ENCODE measurements at regions not wholly inside any gene's neighbourhood (a gene's known extent, or its start where the extent isn't known, plus 50 kb on each side); places are given as distances from the start of the nearest gene placed in this dataset.

GRCh38 chr20:12337601-12338000 is 419.9 kb downstream of the BTBD3 start:
- 89% methylated on average over 3 of the region's 3 CpGs; no CpG with 5 or more reads in 1 of the 2 experiments for WGBS, 2 experiments (ENCODE audit: extremely low coverage in 1 of 2, insufficient coverage in 1 of 2, insufficient read length in 1 of 2, insufficient replicate concordance in 2 of 2, low coverage in 1 of 2, low lambda C conversion rate in 2 of 2, missing lambda C conversion rate in 1 of 2)
- no peak overlapping the region for H3K18ac ChIP-seq (ENCODE audit: extremely low read depth, low read length)
- H3K4me1 ChIP-seq (replicated peaks in 1 of 4; ENCODE audit: control insufficient read depth in 3 of 4, insufficient read depth in 4 of 4, low read length in 3 of 4): no peaks in the 10 kb centered on the region
- no peak overlapping the region for H3K4me3 ChIP-seq (ENCODE audit: extremely low read depth in 1 of 4, insufficient read depth in 2 of 4, low read depth in 3 of 4, low read length in 4 of 4)
- no peak overlapping the region for H3K14ac ChIP-seq (ENCODE audit: insufficient read length)
- no peak overlapping the region for H4K91ac ChIP-seq (replicated peaks; ENCODE audit: insufficient read length, low read length)
- H4K20me1 ChIP-seq (replicated peaks in 1 of 2; ENCODE audit: control insufficient read depth in 1 of 2, insufficient read depth in 2 of 2, low read length in 2 of 2): no peaks in the 10 kb centered on the region
- no peak overlapping the region for H2BK12ac ChIP-seq (ENCODE audit: low read depth, low read length)
- no peak overlapping the region for H3K56ac ChIP-seq (replicated peaks; ENCODE audit: insufficient read length, low read depth, low read length)
- no peaks in the 10 kb centered on the region for H3K27me3 ChIP-seq (replicated peaks in 1 of 4; ENCODE audit: control insufficient read depth in 3 of 4, extremely low read depth in 1 of 4, insufficient read depth in 3 of 4, low read length in 3 of 4)
- no peak overlapping the region for H3K4me2 ChIP-seq (ENCODE audit: insufficient read depth in 1 of 2, low read depth in 2 of 2, low read length in 2 of 2)
- TF ChIP-seq POU5F1 (IDR thresholded peaks at IDR 0.05; ENCODE audit: low read depth, low read length): no peak
- no peak for TF ChIP-seq TEAD4 (IDR thresholded peaks at IDR 0.05; ENCODE audit: low read depth, low read length)
- no peak for TF ChIP-seq USF2 (IDR thresholded peaks at IDR 0.05; ENCODE audit: low read length)
- no peak for TF ChIP-seq NRF1 (IDR thresholded peaks at IDR 0.05; ENCODE audit: low read depth, low read length)
- no peak for TF ChIP-seq SAP30 (IDR thresholded peaks at IDR 0.05; ENCODE audit: insufficient read depth, insufficient replicate concordance, low read length)
- no peak for TF ChIP-seq SIX5 (IDR thresholded peaks at IDR 0.05; ENCODE audit: low read depth, low read length)
- TF ChIP-seq FOSL1 (IDR thresholded peaks at IDR 0.05; ENCODE audit: insufficient read depth, low read depth, low read length): no peak
- TF ChIP-seq SP4 (IDR thresholded peaks at IDR 0.05; ENCODE audit: low read length): no peak
- POLR2A ChIA-PET (ENCODE audit: partially characterized antibody): no interaction called here
- H3K36me3 ChIP-seq (ENCODE audit: control insufficient read depth in 2 of 4, insufficient read depth in 4 of 4, low read length in 3 of 4): no peaks in the 10 kb centered on the region
- no peaks in the 10 kb centered on the region for H3K23me2 ChIP-seq (ENCODE audit: low read depth, low read length)
- H3K27ac ChIP-seq (ENCODE audit: low read depth, low read length): no peak overlapping the region
- no peak overlapping the region for H2BK120ac ChIP-seq (replicated peaks; ENCODE audit: low read depth, low read length)
- no peaks in the 10 kb centered on the region for H3K9me3 ChIP-seq (ENCODE audit: insufficient read depth in 2 of 2, low read depth in 1 of 2, low read length in 1 of 2)
- H4K8ac ChIP-seq (ENCODE audit: extremely low read depth, insufficient read depth, low read length): no peak overlapping the region
- H2BK5ac ChIP-seq (ENCODE audit: low read depth, low read length): no peak overlapping the region
- H3K4ac ChIP-seq (replicated peaks; ENCODE audit: insufficient read length, low read depth, low read length): no peak overlapping the region
- H3K23ac ChIP-seq (ENCODE audit: insufficient read length): no peak overlapping the region
- FAIRE-seq (no peak), DNase-seq (ENCODE audit: low read depth in 1 of 2, low spot score in 2 of 2) (no peak)
- H2AFZ ChIP-seq (ENCODE audit: low read length): no peak overlapping the region
- H2BK15ac ChIP-seq (ENCODE audit: low read length): no peak overlapping the region
- no peaks in the 10 kb centered on the region for H3K79me2 ChIP-seq (ENCODE audit: control insufficient read depth in 1 of 2, insufficient read depth in 2 of 2, low read length in 2 of 2)
- no peaks in the 10 kb centered on the region for H3K79me1 ChIP-seq (ENCODE audit: low read depth, low read length)
- H4K5ac ChIP-seq (ENCODE audit: insufficient read length, low read depth, low read length): no peak overlapping the region
- H2BK20ac ChIP-seq (ENCODE audit: low read length): no peak overlapping the region
- no peak overlapping the region for H2AK5ac ChIP-seq (ENCODE audit: low read depth, low read length)
- CTCF ChIA-PET (ENCODE audit: partially characterized antibody): no interaction called here
- no peak overlapping the region for H3K9ac ChIP-seq (replicated peaks in 1 of 4; ENCODE audit: extremely low read depth in 1 of 4, low read depth in 3 of 4, low read length in 3 of 4)

Measured in H1 (cell line).